ENCODE measurements at regions not wholly inside any gene's neighbourhood (a gene's known extent, or its start where the extent isn't known, plus 50 kb on each side); places are given as distances from the start of the nearest gene placed in this dataset.

DNA sequence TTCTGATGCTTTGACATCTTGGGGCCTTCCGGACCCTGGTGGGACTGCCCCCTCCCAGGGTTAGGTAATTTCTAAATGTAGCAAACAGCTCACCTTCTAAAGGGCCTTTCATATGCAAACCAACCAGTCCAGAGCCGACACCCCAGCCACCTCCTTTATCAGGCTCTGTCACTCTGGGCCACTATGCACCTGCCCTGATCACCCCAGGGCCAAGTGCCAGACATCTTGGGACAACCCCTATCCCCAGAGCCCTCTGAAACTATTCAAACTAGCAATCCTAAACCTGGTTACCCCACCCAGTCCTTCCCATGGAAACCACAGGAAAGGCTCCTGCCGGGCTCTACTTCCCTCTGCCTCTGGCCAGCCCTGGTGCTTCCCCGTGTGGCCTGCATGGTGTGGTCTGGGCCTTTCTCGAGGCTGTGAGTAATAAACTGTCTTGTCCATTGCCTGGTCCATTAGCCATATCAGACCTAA is 91.2 kb upstream of the TNRC6C start:
- no peak for DNase-seq

DNA sequence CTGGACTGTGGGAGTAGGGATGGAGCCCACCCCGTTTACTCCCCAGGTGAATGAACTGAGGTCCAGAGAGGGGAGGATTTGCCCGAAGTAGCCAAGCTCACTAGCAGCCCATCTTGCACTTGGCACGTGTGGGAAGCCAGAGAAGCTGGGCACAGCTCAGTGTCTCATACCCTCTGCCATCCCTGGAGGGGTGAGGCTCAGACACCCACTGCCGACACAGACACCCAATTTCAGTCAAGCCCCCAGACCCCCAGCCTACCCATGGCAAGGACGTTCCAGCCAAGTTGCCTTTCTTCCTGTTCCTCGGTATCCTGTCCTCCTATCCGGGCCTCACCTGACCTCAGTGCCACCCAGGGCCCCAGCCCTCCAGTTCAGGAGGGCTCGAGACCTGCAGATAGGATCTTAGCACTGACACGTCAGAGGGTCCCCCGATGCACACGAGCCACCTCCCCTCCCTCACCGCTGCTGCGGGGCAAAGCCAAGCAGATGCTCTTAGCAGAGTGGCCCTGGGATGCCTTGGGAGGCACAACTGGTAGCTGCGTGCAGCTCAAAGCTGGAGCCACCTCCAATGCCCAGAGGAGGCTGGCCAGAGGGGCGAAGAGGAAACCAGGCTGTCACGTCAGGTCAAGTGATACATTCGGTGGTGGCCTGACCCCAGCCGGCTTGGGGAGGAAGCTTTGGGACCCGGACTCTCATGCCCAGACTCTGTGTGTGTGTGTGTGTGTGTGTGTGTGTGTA is 90.4 kb upstream of the TNRC6C start:
- DNase-seq, result no peak

DNA sequence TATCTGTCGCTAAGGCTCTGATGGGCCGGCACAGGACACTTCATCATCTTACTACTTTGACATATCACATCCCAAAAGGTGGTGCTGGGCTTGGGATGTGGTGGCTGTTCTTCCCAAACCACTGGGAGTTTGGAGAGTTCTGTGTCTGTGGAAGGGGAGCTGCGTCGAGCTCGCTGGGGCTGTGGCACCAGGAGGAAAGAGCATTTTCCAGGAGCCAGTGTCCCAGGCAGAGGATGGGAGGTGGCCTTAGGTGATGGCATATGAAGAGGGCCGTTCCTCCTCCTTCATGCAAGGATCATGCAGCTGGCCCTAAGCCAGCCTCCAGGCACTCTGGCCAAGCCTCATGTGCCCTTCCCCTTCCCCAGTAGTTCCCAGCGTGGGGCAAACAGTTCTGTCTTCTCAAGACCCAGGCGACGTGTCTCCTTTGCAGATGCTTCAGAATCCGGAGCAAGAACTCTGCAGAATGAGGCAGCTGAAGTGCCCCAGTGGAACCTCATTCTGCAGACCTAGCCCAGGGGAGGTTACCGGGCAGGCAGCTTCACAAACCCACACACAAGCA is 89.4 kb upstream of the TNRC6C start:
- DNase-seq, result no peak

DNA sequence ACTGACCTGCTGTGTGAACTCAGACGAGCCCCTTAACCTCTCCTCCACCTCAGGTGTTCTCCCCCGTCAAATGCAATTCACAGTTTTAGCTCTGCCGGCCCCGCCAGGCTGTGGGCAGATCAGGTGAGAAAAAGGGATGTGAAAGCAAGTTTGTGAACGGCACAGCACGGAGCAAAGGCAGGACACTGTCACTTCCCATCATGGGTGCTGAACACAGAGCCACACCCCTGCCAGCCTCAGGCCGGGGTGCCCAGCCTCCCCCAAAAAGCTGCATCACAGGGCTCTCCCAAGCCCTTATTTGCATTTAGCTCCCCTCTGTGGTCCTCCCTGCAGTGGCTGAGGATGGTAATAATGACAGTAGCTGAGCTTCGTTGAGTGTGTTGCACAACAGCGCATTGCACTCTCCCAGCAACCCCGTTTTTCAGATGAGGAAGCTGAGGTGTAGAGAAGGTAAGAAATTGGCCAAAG is 88.8 kb upstream of the TNRC6C start:
- DNase-seq, result no peak

DNA sequence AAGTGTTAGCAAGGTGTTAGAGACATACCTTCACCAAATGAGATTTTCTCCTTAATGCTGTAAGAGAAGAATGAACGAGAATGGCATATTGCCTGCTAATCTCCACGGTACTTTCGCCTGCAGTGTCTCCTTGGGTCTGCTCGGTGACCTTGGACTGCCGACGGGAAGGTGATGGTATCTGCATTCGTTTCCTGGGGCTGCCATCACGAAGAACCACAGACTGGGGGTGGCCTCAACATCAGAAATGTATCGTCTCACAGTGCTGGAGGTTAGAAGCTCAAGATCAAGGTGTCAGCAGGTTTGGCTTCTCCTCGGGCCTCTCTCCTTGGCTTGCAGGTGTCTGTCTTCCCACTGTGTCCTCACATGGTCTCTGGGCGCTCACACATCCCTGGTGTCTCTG is 86.3 kb upstream of the TNRC6C start:
- no peak for DNase-seq

DNA sequence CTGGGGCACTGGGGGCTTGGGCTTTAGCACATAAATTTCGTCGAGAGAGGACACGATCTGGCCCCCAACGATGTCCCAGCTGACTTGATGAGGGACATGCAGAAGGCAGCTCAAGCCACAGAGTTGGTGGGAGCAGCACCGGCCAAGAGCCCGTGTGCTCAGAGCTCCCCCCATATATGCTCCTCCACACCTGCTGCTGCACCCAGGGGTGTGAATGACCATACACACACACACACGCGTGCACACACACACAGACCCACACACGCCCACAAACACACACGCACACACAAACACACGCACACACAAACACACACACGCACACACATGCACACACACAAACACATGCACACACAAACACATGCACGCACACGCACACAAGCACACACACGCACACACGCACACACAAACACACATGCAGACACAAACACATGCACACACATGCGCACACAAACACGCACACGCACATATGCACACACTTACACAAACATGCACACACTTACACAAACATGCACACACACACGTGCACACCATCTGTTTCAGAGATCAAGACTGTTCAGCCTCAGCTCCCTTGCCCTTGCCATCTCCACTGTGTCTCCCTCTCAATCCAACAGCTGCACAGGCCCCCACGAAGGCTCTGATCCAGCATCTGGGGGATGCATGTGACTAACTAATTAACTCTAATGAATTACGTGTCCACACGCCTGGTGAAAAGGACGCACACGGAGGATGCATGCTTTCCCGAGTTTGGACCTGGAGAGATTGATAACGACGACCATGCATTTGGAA is 85.6 kb upstream of the TNRC6C start:
- DNase-seq, result no peak

DNA sequence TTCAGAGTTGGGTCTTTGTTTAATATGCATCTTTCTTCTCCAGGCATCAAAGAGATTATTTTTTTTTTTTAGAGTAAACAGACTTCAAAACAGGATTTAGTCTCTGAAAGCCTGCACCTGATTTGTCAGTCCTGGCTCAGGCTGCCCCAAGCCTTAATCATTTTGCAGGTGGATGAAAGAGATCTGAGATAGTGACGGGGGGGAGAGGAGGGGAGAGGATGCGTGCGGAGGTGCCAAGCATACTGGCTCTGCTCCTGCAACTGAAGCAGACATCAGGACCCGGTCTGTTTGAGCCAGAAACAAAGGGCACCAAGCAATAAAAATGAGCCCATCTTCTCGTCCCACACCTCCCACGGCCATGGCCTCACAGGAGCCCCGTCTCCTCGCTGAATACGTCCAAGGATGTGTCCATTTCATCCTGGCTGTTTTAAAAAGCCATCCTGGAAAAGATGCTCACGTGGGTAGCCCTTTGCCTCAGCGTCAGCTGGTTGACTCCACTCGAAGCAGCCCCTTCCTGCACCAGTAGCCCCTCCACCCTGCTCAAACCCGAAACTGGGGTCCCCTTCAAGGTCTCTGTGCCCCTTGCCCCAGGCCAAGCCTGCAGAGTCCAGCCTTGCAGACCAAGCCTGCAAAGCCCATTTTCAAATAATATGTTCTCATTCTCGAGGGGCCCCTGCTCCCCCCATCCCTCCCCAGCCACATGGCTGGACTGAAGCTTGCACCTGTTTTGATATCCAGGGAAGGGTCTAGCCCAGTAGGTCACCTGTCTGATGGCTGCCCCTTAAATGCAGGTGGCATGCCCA is 84.8 kb upstream of the TNRC6C start:
- DNase-seq, result no peak

DNA sequence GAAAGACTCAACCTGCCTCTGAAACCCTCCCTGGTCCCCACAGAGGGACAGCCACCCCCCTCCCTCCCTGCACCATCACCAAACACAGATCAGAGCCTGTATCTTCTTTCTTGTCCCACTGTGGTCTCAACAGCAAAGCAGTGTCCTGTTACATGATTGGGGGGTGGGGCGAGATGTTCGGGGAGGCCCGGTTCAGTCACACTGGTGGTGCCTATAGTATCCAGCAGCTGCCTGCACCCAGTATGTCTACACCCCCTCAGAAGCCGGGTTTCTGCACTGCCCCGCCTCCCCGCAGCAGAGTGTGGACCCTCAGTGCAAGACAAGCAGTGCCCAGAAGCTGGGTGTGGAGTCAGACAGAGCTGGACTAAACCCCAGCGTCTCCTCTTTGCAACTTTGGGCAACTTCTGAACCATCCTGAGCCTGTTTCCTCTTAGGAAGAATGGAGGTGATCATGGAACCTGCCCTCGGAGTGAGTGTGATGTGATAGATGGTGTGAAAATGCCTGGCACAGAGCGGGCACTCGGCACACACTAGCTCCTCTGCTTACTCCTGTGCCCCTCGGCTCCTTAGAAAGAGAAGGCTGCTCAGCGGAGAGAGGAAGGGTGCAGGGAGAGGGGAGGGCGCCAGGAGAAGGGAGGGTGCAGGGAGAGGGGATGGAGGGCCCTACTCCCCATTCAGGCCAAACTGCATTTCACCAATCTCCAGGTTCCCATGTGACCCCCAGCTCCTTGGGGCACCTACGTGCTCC is 84.0 kb upstream of the TNRC6C start:
- no peak for DNase-seq

DNA sequence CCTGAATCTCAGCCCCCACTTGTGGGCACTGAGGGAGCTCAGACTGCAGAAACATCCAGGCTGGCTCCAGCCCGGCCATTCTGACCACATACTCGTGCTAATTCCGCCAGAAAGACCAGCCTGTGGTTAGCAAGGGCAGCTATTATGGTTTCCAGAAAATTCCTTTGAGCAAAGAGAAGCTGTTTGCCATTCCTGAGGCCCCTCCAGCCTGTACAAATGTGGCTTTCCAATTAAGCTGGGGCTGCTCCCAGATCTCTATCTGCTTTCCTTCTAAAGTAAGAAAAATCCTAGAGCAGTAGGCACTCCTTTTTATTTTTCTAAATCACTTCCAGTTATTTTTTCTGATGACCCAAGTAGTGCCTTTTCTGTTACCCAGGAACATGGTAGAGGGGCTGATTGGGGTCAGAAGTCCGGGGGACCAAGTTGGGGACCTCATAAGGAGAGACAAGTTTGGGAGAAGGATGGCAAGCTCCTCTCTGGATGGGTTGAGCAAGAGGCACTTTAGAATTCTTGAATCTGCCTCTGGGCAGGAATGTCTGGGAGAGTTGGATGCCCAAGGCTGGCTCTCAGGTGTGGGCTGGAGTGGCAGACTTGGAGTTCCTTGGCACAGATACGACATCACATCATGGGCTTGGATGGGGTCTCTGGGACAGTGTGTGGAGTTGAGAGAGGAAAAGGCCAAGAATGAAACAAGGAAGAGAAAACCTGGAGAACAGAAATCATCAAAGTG is 83.3 kb upstream of the TNRC6C start:
- no peak for DNase-seq

DNA sequence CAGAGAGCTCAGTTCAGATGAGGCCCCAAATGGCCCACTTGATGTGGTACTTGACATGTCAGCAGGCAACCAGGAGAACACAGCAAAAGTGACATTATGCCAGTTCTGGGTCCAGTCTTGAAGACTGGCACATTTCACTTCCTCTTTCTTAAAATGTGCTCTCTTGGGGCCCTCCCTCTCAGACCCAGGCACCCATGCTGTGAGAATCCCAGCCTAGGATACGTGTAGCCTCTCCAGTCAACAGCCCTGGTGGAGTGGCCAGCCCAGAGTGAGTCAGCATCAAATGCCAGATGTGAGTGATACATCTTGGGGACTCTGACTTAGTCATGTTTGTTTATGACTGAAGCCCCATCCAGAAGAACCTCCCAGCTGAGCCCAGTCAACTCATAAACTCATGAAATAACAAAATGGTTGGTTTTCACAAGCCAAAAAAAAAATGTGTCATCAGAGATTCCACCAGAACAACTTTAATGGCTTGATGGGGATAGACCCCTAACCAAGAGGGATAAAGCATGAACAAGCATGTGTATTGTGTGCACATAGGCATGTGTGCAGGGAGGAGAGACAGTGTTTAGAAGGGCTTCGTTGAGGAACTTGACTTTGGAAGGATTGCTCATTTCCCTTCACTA is 82.5 kb upstream of the TNRC6C start:
- no peak for DNase-seq

DNA sequence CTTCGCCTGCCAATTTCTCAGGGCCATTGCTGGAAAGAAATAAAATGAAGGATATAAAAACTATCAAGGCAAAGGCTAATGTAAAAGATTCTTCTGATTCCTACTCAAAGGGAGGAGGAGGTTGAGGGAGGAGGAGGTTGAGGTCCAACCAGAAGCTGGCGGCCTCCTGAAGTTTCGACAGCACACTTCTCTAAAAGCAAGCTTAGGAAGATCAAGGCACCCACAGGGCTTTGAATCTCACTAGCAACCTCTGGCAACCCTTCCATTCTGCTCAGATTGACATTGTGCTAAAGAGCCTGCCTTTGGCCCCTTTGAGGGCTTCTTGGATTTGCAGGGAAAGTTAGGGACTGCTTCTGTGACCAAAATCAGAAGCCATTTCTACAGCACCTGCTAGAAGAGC is 81.5 kb upstream of the TNRC6C start:
- DNase-seq, result no peak

DNA sequence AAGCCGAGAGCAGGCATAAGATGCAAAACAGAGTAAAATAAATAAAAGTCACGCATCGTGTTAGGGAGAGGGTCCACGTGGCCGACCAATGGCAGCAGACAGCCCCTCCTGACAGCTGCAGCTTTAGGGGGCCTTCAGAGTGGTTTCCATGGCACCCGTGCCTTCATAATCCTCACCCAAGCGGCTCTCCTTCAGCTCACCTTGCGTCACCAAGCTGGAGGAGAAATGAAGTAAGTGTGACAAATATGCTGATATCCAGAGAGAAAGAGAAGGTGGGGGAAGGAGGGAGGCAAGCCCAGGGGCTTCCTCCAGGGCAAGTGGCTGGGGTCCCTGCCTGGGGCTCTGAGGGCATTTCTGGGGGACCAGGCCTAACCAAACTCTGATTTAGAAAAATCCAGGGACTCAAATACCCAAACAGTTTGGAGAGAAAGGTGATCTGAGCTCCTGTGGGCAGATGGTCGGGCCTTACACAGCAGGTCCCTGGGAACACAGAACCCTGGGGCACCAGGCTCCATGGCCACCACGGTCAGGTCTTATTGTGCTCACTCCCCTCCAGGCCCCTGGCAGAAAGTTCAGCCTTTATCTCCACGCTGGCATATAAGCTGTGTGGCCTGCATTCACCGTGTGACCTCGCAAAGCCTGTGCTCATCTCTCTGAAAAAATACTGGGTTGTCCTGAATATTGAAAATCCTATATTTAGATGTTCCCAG is 80.7 kb upstream of the TNRC6C start:
- DNase-seq, result no peak

DNA sequence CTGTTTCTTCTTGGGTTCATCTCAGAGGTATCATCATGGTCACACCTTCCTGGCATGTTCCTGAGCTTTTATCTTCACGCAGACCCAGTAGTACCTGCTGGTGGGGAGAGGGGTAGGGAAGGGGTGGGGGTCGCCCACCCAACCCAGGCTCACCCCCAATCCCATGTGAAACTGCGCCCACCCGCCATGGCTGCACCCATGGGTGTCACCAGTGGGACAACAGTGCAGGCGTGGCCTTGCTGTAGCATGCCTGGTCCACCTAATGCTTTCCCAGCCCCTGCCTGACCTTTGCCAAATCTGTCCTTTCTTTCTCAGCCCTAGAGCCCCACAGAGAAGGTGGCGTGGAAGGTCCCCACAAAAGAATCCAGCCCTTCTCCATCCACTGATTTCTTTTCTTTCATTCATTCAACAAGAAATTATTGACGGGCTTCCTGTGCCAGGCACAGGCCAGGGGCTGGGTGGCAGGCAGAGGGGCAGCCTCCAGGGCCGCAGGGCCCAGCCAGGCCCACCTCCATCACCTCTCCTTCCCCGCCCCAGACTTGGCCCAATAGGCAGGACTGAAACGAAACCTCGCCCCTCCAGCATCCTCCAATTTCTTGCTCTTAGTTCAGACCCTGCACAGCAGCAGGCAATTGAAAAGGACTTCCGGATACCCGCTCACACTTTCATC is 79.1 kb upstream of the TNRC6C start:
- DNase-seq, result no peak

DNA sequence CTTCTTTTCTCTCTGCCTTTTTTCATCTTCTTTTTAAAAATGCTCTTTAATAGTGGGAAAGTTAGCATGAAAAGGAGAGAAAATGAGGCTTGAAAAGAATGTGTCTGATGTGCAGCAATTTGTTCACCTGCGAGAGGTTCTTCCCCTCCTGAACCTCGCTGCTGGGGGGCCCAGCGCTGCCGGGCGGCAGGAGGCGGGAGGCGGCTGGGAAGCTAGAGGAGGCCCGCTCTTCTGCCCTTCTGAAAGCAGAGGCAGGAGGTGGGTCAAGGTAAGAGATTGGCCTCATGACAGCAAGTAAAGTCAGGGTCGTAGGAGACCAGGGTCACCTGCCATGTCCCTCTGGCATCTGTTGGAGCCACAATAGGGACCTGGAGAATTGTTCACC is 78.6 kb upstream of the TNRC6C start:
- DNase-seq, result no peak

DNA sequence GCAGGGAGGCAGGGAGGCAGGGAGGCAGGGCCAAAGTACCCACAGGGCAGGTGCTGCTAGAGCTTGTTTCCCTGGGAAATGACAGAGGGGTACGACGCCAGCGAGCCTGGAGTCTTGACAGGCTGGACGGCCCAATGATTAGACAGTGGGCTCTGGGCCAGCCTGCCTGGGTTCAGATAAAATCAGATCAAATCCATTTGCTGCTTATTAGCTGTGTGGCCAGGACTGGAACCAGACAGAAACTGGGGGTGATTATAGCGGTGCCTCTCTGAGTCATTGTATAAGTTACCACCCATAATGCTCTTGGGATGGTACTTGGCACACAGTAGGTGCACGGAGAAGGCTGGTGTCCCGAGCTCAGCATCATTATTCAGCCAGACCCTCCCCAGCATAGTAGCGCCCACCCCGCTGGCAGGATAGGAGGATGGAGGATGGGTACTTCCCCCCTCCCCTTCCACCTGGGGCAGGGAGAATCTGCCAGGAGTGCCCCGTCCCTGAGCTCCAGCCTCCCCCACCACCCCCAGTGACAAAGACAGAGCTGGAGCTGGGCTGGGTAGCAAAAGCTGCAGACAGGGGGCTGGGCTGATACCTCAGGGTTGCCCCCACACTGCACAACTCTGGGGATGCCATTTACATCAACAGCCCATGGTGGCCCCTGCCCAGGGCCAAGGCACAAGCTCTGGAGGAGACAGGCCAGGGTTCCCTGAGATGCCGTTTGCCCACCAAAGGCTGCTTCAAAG is 77.6 kb upstream of the TNRC6C start:
- DNase-seq, result no peak

DNA sequence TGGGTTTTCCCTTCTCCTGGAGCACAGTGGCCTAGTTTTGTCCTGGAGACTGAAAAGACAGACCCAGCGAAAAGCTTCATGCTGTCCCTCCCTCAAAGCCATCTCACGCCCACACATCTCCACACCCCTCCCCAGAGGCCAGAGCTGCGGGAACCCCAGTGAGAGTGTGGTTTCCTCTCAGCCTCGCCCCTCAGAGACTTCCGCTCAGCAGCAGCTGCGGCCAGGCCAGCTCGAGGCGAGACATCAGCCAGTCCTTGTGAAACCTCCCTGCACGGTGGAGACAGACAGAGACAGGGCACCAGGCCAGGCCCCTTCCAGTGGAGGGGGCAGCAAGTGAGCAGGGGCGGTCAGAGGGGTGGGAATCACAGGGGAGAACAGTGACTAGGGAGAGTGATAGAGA is 77.0 kb upstream of the TNRC6C start:
- peak in 1 of 2 experiments; percentile 39 for DNase-seq

DNA sequence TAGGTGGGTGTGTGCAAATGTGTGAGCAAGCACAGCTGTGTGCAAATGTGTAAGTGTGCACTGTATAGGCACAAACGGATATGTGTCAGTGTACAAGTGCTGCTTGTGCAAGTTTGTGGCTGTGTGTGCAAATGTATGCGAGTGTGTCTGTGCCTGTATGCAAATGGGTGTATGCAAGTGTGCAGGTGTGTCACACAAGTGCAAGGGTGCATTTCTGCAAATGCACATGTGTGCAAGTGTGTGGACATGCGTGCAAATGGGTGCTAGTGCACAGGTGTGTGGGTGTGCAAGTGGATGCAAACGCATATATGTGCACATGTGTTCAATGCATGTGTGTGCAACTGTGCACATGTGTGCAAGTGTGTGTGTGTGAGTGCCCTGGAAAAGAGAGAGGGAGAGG is 76.5 kb upstream of the TNRC6C start:
- no peak for DNase-seq

DNA sequence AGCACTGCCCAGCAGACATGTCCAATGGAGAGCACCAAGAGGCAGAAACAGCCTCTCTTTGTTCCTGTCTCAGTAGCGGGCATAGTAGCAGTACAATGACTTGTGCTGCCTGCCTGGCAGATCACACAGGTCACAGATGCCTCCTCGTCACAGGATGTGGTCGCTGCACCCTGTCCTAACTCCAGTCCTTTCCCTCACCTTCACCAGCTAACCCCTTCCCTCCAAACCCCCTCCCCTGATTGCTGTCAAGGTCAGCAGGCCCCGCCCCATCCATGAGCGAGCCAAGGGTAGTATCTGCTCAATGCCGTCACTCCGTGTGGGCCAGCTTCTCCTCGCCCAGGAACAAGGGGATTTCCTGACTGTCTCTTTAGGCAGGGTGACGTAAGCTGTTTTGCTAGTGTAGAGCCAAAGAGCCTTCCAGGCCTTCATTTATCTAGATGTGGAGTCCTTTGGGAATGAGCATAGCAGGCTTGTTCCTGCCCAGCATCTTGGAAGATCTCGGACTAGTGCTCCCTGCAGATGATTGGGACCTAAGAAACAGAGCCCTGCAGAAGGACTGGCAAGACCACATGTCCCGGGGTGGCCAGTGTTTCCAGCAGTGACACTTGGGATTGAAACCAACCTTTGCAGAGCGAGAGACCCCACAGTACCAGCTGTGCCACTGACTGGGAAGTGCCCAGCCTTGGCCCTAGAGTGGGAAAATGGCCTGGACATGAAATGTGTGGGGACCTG is 75.9 kb upstream of the TNRC6C start:
- no peak for DNase-seq
